GM12801 (cell line): ENCODE measurements at regions not wholly inside any gene's neighbourhood (a gene's known extent, or its start where the extent isn't known, plus 50 kb on each side); places are given as distances from the start of the nearest gene placed in this dataset.

ENCODE experiments used
- TF ChIP-seq, protein P1 (sequence below): IDR thresholded peaks from one replicate; pipeline ENCODE4 v1.5.1; 2011; ENCODE audit warnings: control low read depth; ENCODE audit not compliant: insufficient read length; ENCODE audit errors: extremely low read depth

GRCh38 chr12:89253488-89253887, 98.8 kb downstream of the DUSP6 start:
- TF ChIP-seq, protein P1, sequence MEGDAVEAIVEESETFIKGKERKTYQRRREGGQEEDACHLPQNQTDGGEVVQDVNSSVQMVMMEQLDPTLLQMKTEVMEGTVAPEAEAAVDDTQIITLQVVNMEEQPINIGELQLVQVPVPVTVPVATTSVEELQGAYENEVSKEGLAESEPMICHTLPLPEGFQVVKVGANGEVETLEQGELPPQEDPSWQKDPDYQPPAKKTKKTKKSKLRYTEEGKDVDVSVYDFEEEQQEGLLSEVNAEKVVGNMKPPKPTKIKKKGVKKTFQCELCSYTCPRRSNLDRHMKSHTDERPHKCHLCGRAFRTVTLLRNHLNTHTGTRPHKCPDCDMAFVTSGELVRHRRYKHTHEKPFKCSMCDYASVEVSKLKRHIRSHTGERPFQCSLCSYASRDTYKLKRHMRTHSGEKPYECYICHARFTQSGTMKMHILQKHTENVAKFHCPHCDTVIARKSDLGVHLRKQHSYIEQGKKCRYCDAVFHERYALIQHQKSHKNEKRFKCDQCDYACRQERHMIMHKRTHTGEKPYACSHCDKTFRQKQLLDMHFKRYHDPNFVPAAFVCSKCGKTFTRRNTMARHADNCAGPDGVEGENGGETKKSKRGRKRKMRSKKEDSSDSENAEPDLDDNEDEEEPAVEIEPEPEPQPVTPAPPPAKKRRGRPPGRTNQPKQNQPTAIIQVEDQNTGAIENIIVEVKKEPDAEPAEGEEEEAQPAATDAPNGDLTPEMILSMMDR, result no peak

GRCh38 chr12:89252284-89252683, 100.0 kb downstream of the DUSP6 start:
- TF ChIP-seq, protein P1, result no peak

DNA sequence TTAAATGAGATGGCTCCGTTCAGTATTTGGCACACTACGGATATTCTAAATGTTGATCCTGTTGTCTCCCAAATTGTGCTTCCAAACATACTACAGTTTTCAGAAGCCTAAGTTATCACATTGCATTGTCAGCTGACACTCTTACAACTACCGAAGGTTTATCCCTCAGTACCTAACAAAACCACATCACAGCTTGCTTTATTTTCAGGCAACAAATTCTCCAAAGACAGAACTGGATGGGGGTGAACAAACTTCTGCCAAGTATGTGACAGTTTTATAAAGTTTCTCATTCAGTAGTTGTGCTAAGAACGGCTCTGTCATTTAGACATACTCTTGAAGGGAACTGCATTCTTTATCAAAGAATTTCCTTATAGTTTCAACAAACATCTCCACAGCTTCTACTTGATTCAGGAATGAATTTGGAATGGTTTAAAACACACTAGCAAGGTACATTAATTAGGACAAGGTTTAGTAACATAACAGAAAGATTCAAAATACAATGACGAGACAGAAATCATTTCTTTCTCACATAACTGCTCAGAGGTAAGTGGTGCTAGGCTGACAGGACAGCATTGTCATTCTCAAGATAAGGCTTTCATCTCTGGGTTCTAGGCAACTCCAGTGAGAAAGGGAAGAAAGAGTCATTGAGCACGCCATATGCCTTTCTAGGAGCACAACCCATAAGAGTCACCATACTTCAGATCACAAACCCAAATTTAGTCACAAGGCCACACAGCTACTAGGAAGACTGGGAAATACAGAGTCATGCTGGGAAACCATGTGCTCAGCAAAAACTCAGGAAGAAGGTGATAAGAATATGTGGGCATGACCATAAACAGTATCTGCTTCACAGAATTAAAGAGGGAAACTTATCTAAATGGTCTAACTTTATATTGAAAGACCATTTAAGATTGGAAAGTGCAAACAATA, 100.7 kb downstream of the DUSP6 start:
- TF ChIP-seq, protein P1, result no peak

GRCh38 chr12:89250636-89251035, 101.7 kb downstream of the DUSP6 start:
- TF ChIP-seq, protein P1, result no peak

GRCh38 chr12:89250213-89250612, 102.1 kb downstream of the DUSP6 start:
- TF ChIP-seq, protein P1, result no peak

DNA sequence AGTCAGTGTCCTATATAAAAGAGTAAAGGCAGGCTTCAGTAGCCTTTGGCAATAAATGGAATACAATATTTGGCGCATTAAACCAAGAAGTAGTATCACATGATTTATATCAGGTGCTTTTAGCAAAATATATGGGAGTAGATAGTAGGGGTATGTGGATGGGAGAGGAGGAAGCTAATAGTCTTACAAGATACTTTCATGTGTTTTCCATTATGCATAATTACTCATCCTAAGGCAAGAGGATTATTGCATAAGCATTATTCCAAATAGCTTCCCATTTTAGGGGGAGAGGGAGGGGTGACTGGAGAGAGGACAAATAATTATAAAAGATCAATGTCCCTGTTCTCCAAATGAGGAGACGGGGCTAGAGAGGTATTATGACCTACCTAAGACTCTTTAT, 104.3 kb downstream of the DUSP6 start:
- TF ChIP-seq, protein P1, result no peak

GRCh38 chr12:89247541-89247942, 104.8 kb downstream of the DUSP6 start:
- TF ChIP-seq, protein P1, result no peak
